G401 (cell line): ENCODE measurements at regions not wholly inside any gene's neighbourhood (a gene's known extent, or its start where the extent isn't known, plus 50 kb on each side); places are given as distances from the start of the nearest gene placed in this dataset.
"Not testable (repeated sequence)": the region's sequence is repeated elsewhere in the genome, so short reads cannot be mapped to it uniquely, and the experiment has no call there.

Experiments used
- DNase-seq: peaks from one replicate; pipeline ENCODE4 v3.0.0-alpha.2; 2015; ENCODE audit warnings: low spot score
- in situ Hi-C: cut with HindIII; loops from 2 replicates; pipeline ENCODE4 v1.10.0; 2016; ENCODE audit warnings: low sequenced_read_pairs, mixed read lengths

GRCh38 chr15:20074082-20074481 lies 467.5 kb downstream of the GOLGA6L6 start:
- DNase-seq, in situ Hi-C loops: not testable (repeated sequence)

- DNase-seq, in situ Hi-C loops: not testable (repeated sequence)
Observed at GRCh38 chr15:20069043-20069442, 472.6 kb downstream of the GOLGA6L6 start.

GRCh38 chr15:20066173-20066572 lies 475.4 kb downstream of the GOLGA6L6 start:
- in situ Hi-C loops, DNase-seq: not testable (repeated sequence)

- DNase-seq, in situ Hi-C loops: not testable (repeated sequence)
Observed at GRCh38 chr15:20065508-20065907, 476.1 kb downstream of the GOLGA6L6 start.

- in situ Hi-C loops, DNase-seq: not testable (repeated sequence)
Observed at GRCh38 chr15:20063167-20063566, 478.4 kb downstream of the GOLGA6L6 start.

- DNase-seq, in situ Hi-C loops: not testable (repeated sequence)
Observed at GRCh38 chr15:20060838-20061237, 480.8 kb downstream of the GOLGA6L6 start.

GRCh38 chr15:20056871-20057270 lies 484.7 kb downstream of the GOLGA6L6 start:
- in situ Hi-C loops: not testable (repeated sequence)

GRCh38 chr15:20055921-20056320 lies 485.7 kb downstream of the GOLGA6L6 start:
- in situ Hi-C loops, DNase-seq: not testable (repeated sequence)

More at GRCh38 chr15:20056871-20057270, 484.7 kb downstream of the GOLGA6L6 start:
- not testable (repeated sequence) for DNase-seq

- in situ Hi-C loops, DNase-seq: not testable (repeated sequence)
Observed at GRCh38 chr15:20048189-20048588, 493.4 kb downstream of the GOLGA6L6 start.

- in situ Hi-C loops: not testable (repeated sequence)
Observed at GRCh38 chr15:20045165-20045564, 496.4 kb downstream of the GOLGA6L6 start.

GRCh38 chr15:20040691-20041090 lies 500.9 kb downstream of the GOLGA6L6 start:
- in situ Hi-C loops, DNase-seq: not testable (repeated sequence)

More at GRCh38 chr15:20045165-20045564, 496.4 kb downstream of the GOLGA6L6 start:
- DNase-seq: not testable (repeated sequence)

GRCh38 chr15:20025040-20025439 lies 516.6 kb downstream of the GOLGA6L6 start:
- in situ Hi-C loops: not testable (repeated sequence)

GRCh38 chr15:20022349-20022748 lies 519.3 kb downstream of the GOLGA6L6 start:
- in situ Hi-C loops, DNase-seq: not testable (repeated sequence)

More at GRCh38 chr15:20025040-20025439, 516.6 kb downstream of the GOLGA6L6 start:
- not testable (repeated sequence) for DNase-seq

GRCh38 chr15:20021351-20021750 lies 520.2 kb downstream of the GOLGA6L6 start:
- DNase-seq, in situ Hi-C loops: not testable (repeated sequence)

GRCh38 chr15:20020588-20020987 lies 521.0 kb downstream of the GOLGA6L6 start:
- DNase-seq, in situ Hi-C loops: not testable (repeated sequence)

- DNase-seq, in situ Hi-C loops: not testable (repeated sequence)
Observed at GRCh38 chr15:20019758-20020157, 521.8 kb downstream of the GOLGA6L6 start.

GRCh38 chr15:20017581-20017980 lies 524.0 kb downstream of the GOLGA6L6 start:
- in situ Hi-C loops, DNase-seq: not testable (repeated sequence)

- in situ Hi-C loops, DNase-seq: not testable (repeated sequence)
Observed at GRCh38 chr15:20016941-20017340, 524.7 kb downstream of the GOLGA6L6 start.

- in situ Hi-C loops, DNase-seq: not testable (repeated sequence)
Observed at GRCh38 chr15:20012837-20013236, 528.8 kb downstream of the GOLGA6L6 start.

- in situ Hi-C loops, DNase-seq: not testable (repeated sequence)
Observed at GRCh38 chr15:20010759-20011158, 530.8 kb downstream of the GOLGA6L6 start.

GRCh38 chr15:20009619-20010018 lies 532.0 kb downstream of the GOLGA6L6 start:
- DNase-seq, in situ Hi-C loops: not testable (repeated sequence)
